AG09309 (cell line): ENCODE measurements at regions not wholly inside any gene's neighbourhood (a gene's known extent, or its start where the extent isn't known, plus 50 kb on each side); places are given as distances from the start of the nearest gene placed in this dataset.
"Not testable (repeated sequence)": the region's sequence is repeated elsewhere in the genome, so short reads cannot be mapped to it uniquely, and the experiment has no call there.

Source experiments
- DNase-seq: peaks from one replicate; pipeline ENCODE4 v3.0.0-alpha.2; 2010; ENCODE audit warnings: low read depth
- H3K4me3 ChIP-seq: 2 replicates; pipeline ENCODE4 v1.5.1; 2011; ENCODE audit warnings: mild to moderate bottlenecking, low read depth, low read length, moderate library complexity; ENCODE audit not compliant: control insufficient read depth
- CTCF ChIP-seq: IDR thresholded peaks from 2 replicates; pipeline ENCODE4 v1.5.1; 2011; ENCODE audit warnings: mild to moderate bottlenecking, low read depth, low read length, inconsistent platforms; ENCODE audit not compliant: insufficient read depth, control insufficient read depth; ENCODE audit errors: missing control alignments

GRCh38 chr16:55993088-55993487 lies 117.9 kb upstream of the CES5A start:
- H3K4me3 ChIP-seq, result no peak overlapping the region
- no peak for DNase-seq
- no peak for TF ChIP-seq CTCF

GRCh38 chr16:55992551-55992950 lies 117.4 kb upstream of the CES5A start:
- TF ChIP-seq CTCF, result no peak
- no peak for DNase-seq
- H3K4me3 ChIP-seq, result no peak overlapping the region

GRCh38 chr16:55991843-55992242 lies 116.7 kb upstream of the CES5A start:
- no peak for TF ChIP-seq CTCF
- no peak overlapping the region for H3K4me3 ChIP-seq
- no peak for DNase-seq

GRCh38 chr16:55989569-55989907 lies 114.4 kb upstream of the CES5A start:
- no peak for TF ChIP-seq CTCF
- no peak overlapping the region for H3K4me3 ChIP-seq
- no peak for DNase-seq

GRCh38 chr16:55988850-55989568 lies 113.8 kb upstream of the CES5A start:
- not testable (repeated sequence) for H3K4me3 ChIP-seq, DNase-seq

GRCh38 chr16:55988013-55988412 lies 112.8 kb upstream of the CES5A start:
- H3K4me3 ChIP-seq, result no peak overlapping the region
- no peak for TF ChIP-seq CTCF
- DNase-seq, result no peak

- no peak overlapping the region for H3K4me3 ChIP-seq
- TF ChIP-seq CTCF, result no peak
- no peak for DNase-seq
Measured at GRCh38 chr16:55982597-55982996, 107.4 kb upstream of the CES5A start.
